Neural progenitor cell (in vitro differentiated cells): ENCODE measurements at regions not wholly inside any gene's neighbourhood (a gene's known extent, or its start where the extent isn't known, plus 50 kb on each side); places are given as distances from the start of the nearest gene placed in this dataset.
"Not testable (repeated sequence)": the region's sequence is repeated elsewhere in the genome, so short reads cannot be mapped to it uniquely, and the experiment has no call there.

Experiments used
- DNase-seq: peaks from one replicate; pipeline ENCODE4 v3.0.0-alpha.2; 2016; ENCODE audit warnings: low spot score
- H2AFZ ChIP-seq: fragments of 200-600 bp; sonication (generic); replicated peaks from 2 replicates; pipeline ENCODE4 v1.6.1; 2016; ENCODE audit warnings: antibody characterized with exemption
- H3F3A ChIP-seq: fragments of 200-600 bp; sonication (generic); 2 replicates; pipeline ENCODE4 v1.6.1; 2016; ENCODE audit warnings: antibody characterized with exemption, low read depth
- H3K27ac ChIP-seq: fragments of 200-600 bp; sonication (generic); 2 replicates; pipeline ENCODE4 v1.5.1; 2016; ENCODE audit warnings: mild to moderate bottlenecking
- H3K27me3 ChIP-seq: fragments of 200-600 bp; sonication (generic); 2 replicates; pipeline ENCODE4 v1.6.1; 2016; ENCODE audit warnings: mild to moderate bottlenecking, moderate library complexity
- H3K36me3 ChIP-seq: fragments of 200-600 bp; sonication (generic); 2 replicates; pipeline ENCODE4 v1.5.1; 2016
- H3K4me1 ChIP-seq: fragments of 200-600 bp; sonication (generic); 2 replicates; pipeline ENCODE4 v1.6.1; 2016; ENCODE audit warnings: mixed run types
- H3K4me2 ChIP-seq: fragments of 200-600 bp; sonication (generic); 2 replicates; pipeline ENCODE4 v1.6.1; 2016
- H3K4me3 ChIP-seq: fragments of 200-600 bp; sonication (generic); 2 replicates; pipeline ENCODE4 v1.5.1; 2016
- H3K79me2 ChIP-seq: fragments of 200-600 bp; sonication (generic); 2 replicates; pipeline ENCODE4 v1.6.1; 2016; ENCODE audit warnings: low read depth
- H3K9ac ChIP-seq: fragments of 200-600 bp; sonication (generic); 2 replicates; pipeline ENCODE4 v1.6.1; 2016
- H3K9me3 ChIP-seq: fragments of 200-600 bp; sonication (generic); 2 replicates; pipeline ENCODE4 v1.5.1; 2016; ENCODE audit warnings: low read depth
- H4K20me1 ChIP-seq: fragments of 200-600 bp; sonication (generic); 2 replicates; pipeline ENCODE4 v1.6.1; 2016; ENCODE audit warnings: low read depth
- H3K27ac Mint-ChIP-seq: 3 replicates; pipeline ENCODE4 v1.8.0; 2021; ENCODE audit warnings: mixed read lengths
- H3K27me3 Mint-ChIP-seq: 2 replicates; pipeline ENCODE4 v1.8.0; 2022; ENCODE audit warnings: low read depth, mild to moderate bottlenecking, inconsistent platforms, moderate library complexity, mixed read lengths; ENCODE audit not compliant: insufficient read depth
- H3K36me3 Mint-ChIP-seq: 3 replicates; pipeline ENCODE4 v1.8.0; 2021; ENCODE audit warnings: mixed read lengths
- H3K4me1 Mint-ChIP-seq: 3 replicates; pipeline ENCODE4 v1.8.0; 2021; ENCODE audit warnings: mixed read lengths
- H3K4me3 Mint-ChIP-seq: 3 replicates; pipeline ENCODE4 v1.8.0; 2021; ENCODE audit warnings: mild to moderate bottlenecking, moderate library complexity, mixed read lengths
- H3K9me3 Mint-ChIP-seq: 3 replicates; pipeline ENCODE4 v1.8.0; 2020; ENCODE audit warnings: mixed read lengths
- EZH2 ChIP-seq: fragments of 200-600 bp; sonication (generic); IDR thresholded peaks from 2 replicates; pipeline ENCODE4 v1.6.1; 2017; ENCODE audit warnings: antibody characterized with exemption, mild to moderate bottlenecking, moderate library complexity
- EZH2phosphoT487 ChIP-seq: fragments of 200-600 bp; sonication (generic); IDR thresholded peaks from 2 replicates; pipeline ENCODE4 v1.6.1; 2017; ENCODE audit warnings: antibody characterized with exemption
- TF ChIP-seq, protein P1 (sequence below): fragments of 200-600 bp; sonication (generic); IDR thresholded peaks from 2 replicates; pipeline ENCODE4 v1.5.1; 2017; ENCODE audit warnings: antibody characterized with exemption, mild to moderate bottlenecking

DNA sequence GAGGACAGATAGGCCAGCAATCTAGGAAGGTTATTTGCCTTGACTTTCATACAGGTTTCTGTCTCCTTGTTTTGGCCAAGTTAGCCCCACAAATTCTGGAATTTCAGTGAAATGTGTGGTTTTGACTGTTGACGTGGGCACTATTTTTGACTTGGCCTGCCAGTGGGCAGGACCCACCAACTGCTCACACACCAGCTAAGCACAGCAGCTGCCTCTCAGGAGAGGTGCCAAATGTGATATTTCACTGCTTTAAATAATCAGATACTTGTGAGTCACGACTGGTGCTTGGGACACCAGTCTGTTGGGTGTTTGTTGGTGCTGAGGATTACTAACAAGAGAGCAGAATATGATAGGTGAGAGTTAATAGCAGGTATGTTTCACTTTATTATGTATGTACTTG lies 409.7 kb upstream of the MTPN start:
- Histone ChIP-seq H3K9ac (no peak overlapping the region), H3K79me2 (no peaks in the 10 kb centered on the region), H3K4me1 (no peaks in the 10 kb centered on the region), H3K27me3 (no peaks in the 10 kb centered on the region), H4K20me1 (no peaks in the 10 kb centered on the region), H2AFZ (no peak overlapping the region), H3F3A (no peaks in the 10 kb centered on the region), H3K4me2 (no peak overlapping the region), H3K27ac (no peak overlapping the region), H3K36me3 (no peaks in the 10 kb centered on the region), H3K4me3 (no peak overlapping the region), H3K9me3 (no peaks in the 10 kb centered on the region)
- no peaks in the 10 kb centered on the region for H3K9me3 Mint-ChIP-seq
- no peaks in the 10 kb centered on the region for H3K36me3 Mint-ChIP-seq
- H3K4me3 Mint-ChIP-seq: no peak overlapping the region
- no peaks in the 10 kb centered on the region for H3K4me1 Mint-ChIP-seq
- no peak for DNase-seq
- H3K27ac Mint-ChIP-seq: no peak overlapping the region
- TF ChIP-seq, protein P1, sequence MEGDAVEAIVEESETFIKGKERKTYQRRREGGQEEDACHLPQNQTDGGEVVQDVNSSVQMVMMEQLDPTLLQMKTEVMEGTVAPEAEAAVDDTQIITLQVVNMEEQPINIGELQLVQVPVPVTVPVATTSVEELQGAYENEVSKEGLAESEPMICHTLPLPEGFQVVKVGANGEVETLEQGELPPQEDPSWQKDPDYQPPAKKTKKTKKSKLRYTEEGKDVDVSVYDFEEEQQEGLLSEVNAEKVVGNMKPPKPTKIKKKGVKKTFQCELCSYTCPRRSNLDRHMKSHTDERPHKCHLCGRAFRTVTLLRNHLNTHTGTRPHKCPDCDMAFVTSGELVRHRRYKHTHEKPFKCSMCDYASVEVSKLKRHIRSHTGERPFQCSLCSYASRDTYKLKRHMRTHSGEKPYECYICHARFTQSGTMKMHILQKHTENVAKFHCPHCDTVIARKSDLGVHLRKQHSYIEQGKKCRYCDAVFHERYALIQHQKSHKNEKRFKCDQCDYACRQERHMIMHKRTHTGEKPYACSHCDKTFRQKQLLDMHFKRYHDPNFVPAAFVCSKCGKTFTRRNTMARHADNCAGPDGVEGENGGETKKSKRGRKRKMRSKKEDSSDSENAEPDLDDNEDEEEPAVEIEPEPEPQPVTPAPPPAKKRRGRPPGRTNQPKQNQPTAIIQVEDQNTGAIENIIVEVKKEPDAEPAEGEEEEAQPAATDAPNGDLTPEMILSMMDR: no peak
- no peak for TF ChIP-seq EZH2
- no peak for TF ChIP-seq EZH2phosphoT487
- no peaks in the 10 kb centered on the region for H3K27me3 Mint-ChIP-seq

DNA sequence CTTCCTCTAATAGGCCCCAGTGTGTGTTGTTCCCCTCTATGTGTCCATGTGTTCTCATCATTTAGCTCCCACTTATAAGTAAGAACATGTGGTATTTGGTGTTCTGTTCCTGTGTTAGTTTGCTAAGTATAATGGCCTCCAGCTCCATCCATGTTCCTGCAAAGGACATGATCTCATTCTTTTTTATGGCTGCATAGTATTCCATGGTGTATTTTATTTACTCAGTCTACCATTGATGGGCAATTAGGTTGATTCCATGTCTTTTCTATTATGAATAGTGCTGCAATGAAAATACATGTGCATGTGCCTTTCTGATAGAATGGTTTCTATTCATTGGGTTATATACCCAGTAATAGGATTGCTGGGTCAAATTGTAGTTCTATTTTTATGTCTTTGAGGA lies 394.2 kb upstream of the MTPN start:
- H3K9ac ChIP-seq, H3K27me3 Mint-ChIP-seq, H3K27me3 ChIP-seq, H2AFZ ChIP-seq, H3K9me3 ChIP-seq, H3K36me3 ChIP-seq, H3K4me3 Mint-ChIP-seq, H3K79me2 ChIP-seq, H3K9me3 Mint-ChIP-seq, H3K36me3 Mint-ChIP-seq, H3K27ac Mint-ChIP-seq, H3F3A ChIP-seq, H3K4me3 ChIP-seq, H3K27ac ChIP-seq, DNase-seq, H3K4me2 ChIP-seq, H3K4me1 Mint-ChIP-seq, H4K20me1 ChIP-seq: not testable (repeated sequence)
- peaks cover 11% of the 10 kb centered on the region for H3K4me1 ChIP-seq

DNA sequence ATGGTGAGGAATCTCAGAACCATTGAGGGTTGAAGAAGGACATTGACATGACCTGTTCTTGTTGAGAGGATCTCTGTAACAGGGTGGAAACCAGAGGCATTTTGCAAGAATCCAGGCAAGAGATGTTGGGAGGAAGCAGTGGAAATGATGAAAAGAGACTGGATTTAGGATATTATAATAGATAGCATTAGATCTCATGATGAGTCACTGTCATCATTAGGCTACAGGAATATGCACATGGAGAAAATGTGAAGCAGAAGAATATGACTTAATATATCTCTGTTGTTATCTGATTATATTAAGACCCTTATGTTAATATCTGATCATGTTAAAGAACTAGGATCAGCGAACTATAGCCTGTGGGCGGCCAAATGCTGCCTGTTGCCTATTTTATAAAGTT lies 393.0 kb upstream of the MTPN start:
- no peaks in the 10 kb centered on the region for H3K9me3 ChIP-seq
- no peak overlapping the region for H3K4me2 ChIP-seq
- no peaks in the 10 kb centered on the region for H3K79me2 ChIP-seq
- Mint-ChIP-seq H3K4me1 (no peaks in the 10 kb centered on the region), H3K27me3 (no peaks in the 10 kb centered on the region), H3K27ac (no peak overlapping the region), H3K36me3 (no peaks in the 10 kb centered on the region), H3K4me3 (no peak overlapping the region), H3K9me3 (no peaks in the 10 kb centered on the region)
- TF ChIP-seq EZH2phosphoT487 (no peak), EZH2 (no peak)
- TF ChIP-seq, protein P1: no peak
- peaks cover 11% of the 10 kb centered on the region for H3K4me1 ChIP-seq
- no peaks in the 10 kb centered on the region for H4K20me1 ChIP-seq
- no peak for DNase-seq
- no peak overlapping the region for H2AFZ ChIP-seq
- no peak overlapping the region for H3K4me3 ChIP-seq
- no peaks in the 10 kb centered on the region for H3F3A ChIP-seq
- no peaks in the 10 kb centered on the region for H3K27me3 ChIP-seq
- no peaks in the 10 kb centered on the region for H3K36me3 ChIP-seq
- H3K9ac ChIP-seq: no peak overlapping the region
- no peak overlapping the region for H3K27ac ChIP-seq

DNA sequence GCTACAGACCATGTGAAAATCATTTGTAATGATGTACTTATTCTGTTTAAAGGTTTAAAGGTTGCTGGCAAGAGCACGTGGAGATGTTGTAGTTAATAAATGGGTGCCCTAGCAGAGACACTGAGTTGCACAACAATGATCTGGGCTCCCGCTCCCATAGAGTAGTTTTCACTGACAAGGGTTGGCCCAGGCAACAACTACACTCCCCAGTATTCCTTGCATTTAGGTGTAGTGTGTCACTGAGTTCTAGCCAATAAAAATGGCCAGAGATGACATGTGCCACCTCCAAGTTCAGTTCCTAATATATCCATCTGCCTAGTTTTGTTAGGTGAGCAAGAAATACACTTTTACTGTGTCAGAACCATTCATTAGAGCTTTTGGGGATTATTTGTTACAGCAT lies 392.1 kb upstream of the MTPN start:
- no peak overlapping the region for H3K4me3 Mint-ChIP-seq
- no peaks in the 10 kb centered on the region for H3F3A ChIP-seq
- no peaks in the 10 kb centered on the region for H3K27me3 ChIP-seq
- no peaks in the 10 kb centered on the region for H3K9me3 Mint-ChIP-seq
- no peaks in the 10 kb centered on the region for H3K36me3 ChIP-seq
- no peak overlapping the region for H3K27ac Mint-ChIP-seq
- no peak overlapping the region for H3K4me2 ChIP-seq
- H3K79me2 ChIP-seq: no peaks in the 10 kb centered on the region
- H3K27me3 Mint-ChIP-seq: no peaks in the 10 kb centered on the region
- H3K4me1 ChIP-seq: peaks cover 11% of the 10 kb centered on the region
- H3K4me1 Mint-ChIP-seq: no peaks in the 10 kb centered on the region
- no peaks in the 10 kb centered on the region for H3K36me3 Mint-ChIP-seq
- no peak overlapping the region for H3K4me3 ChIP-seq
- no peaks in the 10 kb centered on the region for H3K9me3 ChIP-seq
- H3K27ac ChIP-seq: no peak overlapping the region
- no peak overlapping the region for H3K9ac ChIP-seq
- no peak for DNase-seq
- H2AFZ ChIP-seq: no peak overlapping the region
- H4K20me1 ChIP-seq: no peaks in the 10 kb centered on the region
- TF ChIP-seq EZH2: no peak
- TF ChIP-seq, protein P1: no peak
- no peak for TF ChIP-seq EZH2phosphoT487
